Thoracic aorta (tissue), 2 donors: ENCODE measurements at regions not wholly inside any gene's neighbourhood (a gene's known extent, or its start where the extent isn't known, plus 50 kb on each side); places are given as distances from the start of the nearest gene placed in this dataset.

Source experiments
- ATAC-seq: fragments of 150-250 bp; one replicate; pipeline ENCODE4 v1.8.0; 2017; ENCODE audit warnings: low read depth; ENCODE audit not compliant: insufficient number of reproducible peaks, low FRiP score
- DNase-seq: peaks from one replicate; pipeline ENCODE4 v3.0.0-alpha.2; 2020; ENCODE audit warnings: low spot score
- H3K27ac ChIP-seq, 2 donors: fragments of 200-600 bp; sonication (generic); 1 replicate in 1 of 2; 2 replicates in 1 of 2; pipeline ENCODE4 v1.5.1; 2016; ENCODE audit warnings: mild to moderate bottlenecking in 2 of 2, moderate library complexity in 2 of 2
- H3K27me3 ChIP-seq: fragments of 200-600 bp; sonication (generic); replicated peaks from 2 replicates; pipeline ENCODE4 v1.6.0; 2016; ENCODE audit warnings: mild to moderate bottlenecking; ENCODE audit not compliant: insufficient read depth
- H3K36me3 ChIP-seq: fragments of 200-600 bp; sonication (generic); one replicate; pipeline ENCODE4 v1.5.1; 2016
- H3K4me1 ChIP-seq, 2 donors: fragments of 200-600 bp; sonication (generic); 1 replicate in 1 of 2; 2 replicates in 1 of 2; pipeline versions ENCODE4 v1.5.1 to v1.6.0; 2016; ENCODE audit warnings: low read depth in 2 of 2, mild to moderate bottlenecking in 1 of 2; ENCODE audit not compliant: control insufficient read depth in 1 of 2
- H3K4me3 ChIP-seq: fragments of 200-600 bp; sonication (generic); 2 replicates; pipeline ENCODE4 v1.5.1; 2016; ENCODE audit warnings: mild to moderate bottlenecking
- H3K9me3 ChIP-seq: fragments of 200-600 bp; sonication (generic); 2 replicates; pipeline ENCODE4 v1.5.1; 2016
- TF ChIP-seq, protein P1 (sequence below): fragments of 200-600 bp; sonication (generic); IDR thresholded peaks from one replicate; pipeline ENCODE4 v1.5.1; 2019; ENCODE audit warnings: antibody characterized with exemption

DNA sequence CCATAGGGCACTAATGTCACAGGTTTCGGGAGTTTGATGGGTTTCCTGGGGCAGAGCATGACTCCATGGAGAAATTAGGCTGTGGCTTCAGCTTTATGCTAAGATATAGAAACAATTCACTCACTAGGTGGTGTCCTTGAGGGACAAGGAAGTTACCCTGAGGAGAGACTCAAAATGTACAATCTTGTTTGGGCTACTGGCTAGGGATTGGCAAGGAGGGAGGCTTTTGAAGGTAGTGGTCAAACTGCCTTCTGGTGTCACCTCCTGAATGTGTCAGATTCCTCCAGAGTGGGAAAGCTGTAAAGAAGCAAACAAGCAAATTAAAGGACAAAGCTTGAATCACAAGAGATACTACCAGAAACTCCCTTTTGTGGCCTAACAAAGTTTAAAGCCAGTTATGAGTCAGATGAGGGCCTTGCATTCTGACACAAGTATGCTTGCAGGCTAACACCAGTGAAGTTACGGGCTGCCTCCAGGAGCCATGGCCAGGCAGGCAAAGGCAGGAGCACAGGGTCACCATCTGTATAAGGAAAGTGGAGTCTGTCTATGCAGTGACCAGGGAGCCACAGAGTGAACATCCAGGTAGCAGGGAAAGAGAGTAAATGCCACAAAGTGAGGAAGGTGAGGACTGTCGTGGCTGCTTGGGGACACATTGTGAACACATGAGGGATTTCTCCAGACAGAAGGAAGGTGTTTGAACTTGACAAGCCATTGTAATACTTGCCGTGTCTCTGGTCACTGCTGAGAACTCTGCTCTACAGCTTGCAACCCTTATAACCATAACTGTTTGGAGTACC lies 107.7 kb upstream of the DTNBP1 start:
- Histone ChIP-seq H3K4me1 (peaks cover 0 to under 1% of the 10 kb centered on the region in 2 donors), H3K27me3 (no peaks in the 10 kb centered on the region), H3K27ac (no peak overlapping the region), H3K4me3 (no peak overlapping the region), H3K9me3 (no peaks in the 10 kb centered on the region), H3K36me3 (no peaks in the 10 kb centered on the region)
- no peak for DNase-seq
- no peak for ATAC-seq
- TF ChIP-seq, protein P1, sequence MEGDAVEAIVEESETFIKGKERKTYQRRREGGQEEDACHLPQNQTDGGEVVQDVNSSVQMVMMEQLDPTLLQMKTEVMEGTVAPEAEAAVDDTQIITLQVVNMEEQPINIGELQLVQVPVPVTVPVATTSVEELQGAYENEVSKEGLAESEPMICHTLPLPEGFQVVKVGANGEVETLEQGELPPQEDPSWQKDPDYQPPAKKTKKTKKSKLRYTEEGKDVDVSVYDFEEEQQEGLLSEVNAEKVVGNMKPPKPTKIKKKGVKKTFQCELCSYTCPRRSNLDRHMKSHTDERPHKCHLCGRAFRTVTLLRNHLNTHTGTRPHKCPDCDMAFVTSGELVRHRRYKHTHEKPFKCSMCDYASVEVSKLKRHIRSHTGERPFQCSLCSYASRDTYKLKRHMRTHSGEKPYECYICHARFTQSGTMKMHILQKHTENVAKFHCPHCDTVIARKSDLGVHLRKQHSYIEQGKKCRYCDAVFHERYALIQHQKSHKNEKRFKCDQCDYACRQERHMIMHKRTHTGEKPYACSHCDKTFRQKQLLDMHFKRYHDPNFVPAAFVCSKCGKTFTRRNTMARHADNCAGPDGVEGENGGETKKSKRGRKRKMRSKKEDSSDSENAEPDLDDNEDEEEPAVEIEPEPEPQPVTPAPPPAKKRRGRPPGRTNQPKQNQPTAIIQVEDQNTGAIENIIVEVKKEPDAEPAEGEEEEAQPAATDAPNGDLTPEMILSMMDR = no peak

DNA sequence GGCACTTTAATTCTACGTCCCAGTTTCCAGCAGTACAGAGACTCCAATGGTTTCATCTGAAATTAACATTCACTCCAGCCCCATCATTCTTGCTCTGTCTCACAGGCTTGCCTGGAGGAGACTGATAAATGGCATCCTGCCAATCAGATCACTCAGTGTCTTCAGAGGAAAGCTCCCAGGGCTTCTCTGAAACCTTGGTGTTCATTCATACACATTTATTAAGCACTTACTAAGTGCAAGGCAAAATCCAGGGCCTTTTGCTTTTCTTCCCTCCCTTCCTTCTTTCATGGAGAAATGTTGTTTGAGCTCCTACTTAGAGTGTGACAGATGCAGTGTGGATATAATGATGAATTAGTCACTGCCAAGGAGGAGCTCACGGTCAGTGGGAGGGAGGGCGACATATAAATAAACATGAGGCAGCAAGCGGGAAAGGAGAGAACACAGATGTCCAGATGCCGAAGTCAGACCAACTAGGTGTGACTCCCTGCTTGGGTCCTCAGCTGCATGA lies 106.7 kb upstream of the DTNBP1 start:
- no peaks in the 10 kb centered on the region for H3K27me3 ChIP-seq
- no peaks in the 10 kb centered on the region for H3K9me3 ChIP-seq
- TF ChIP-seq, protein P1 = no peak
- H3K27ac ChIP-seq = no peak overlapping the region
- no peak overlapping the region for H3K4me3 ChIP-seq
- ATAC-seq (no peak), DNase-seq (no peak)
- no peaks in the 10 kb centered on the region for H3K36me3 ChIP-seq
- no peaks in the 10 kb centered on the region for H3K4me1 ChIP-seq

DNA sequence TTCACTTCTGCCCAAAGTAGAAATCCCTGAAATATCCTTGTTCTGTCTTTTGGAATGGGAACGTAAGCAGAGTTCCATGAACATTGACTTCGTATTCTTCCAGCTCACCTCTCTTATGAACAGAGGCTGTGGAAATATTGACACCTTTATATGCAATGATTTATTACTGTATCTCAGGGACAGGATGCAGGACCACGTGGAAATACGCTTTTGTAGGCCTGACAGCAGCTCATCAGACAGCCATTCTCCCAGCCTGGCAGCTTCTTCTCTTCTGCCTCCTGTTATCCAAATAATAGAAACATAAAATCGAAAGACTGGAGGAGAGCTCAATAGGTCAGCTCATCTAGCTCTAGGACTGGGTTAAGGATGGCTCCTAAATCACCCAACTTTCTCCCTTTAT lies 106.2 kb upstream of the DTNBP1 start:
- H3K36me3 ChIP-seq = no peaks in the 10 kb centered on the region
- no peak overlapping the region for H3K4me3 ChIP-seq
- no peak overlapping the region for H3K27ac ChIP-seq
- TF ChIP-seq, protein P1 = no peak
- no peaks in the 10 kb centered on the region for H3K27me3 ChIP-seq
- no peak for DNase-seq
- H3K9me3 ChIP-seq = no peaks in the 10 kb centered on the region
- ATAC-seq = no peak
- H3K4me1 ChIP-seq = no peaks in the 10 kb centered on the region

DNA sequence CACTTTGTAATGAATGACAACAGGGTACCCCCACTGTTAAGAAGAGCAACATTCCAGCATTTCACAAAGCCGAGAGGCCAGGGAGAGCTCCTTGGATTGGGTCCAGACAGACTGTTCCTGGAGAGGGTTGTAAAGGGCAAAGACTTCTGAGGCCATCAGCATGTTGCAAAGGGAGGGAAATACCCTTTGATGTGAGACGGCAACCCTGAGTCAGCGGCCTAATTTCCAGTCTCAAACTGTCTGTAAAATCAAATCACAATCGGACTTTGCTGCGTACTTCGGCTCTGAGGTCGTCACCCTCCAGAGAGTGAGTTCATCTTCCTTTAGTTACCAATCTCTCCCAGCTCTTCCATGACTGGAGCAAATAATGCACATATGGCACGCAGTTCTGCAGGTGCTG lies 101.0 kb upstream of the DTNBP1 start:
- Histone ChIP-seq H3K27ac (no peak overlapping the region), H3K4me3 (no peak overlapping the region), H3K36me3 (no peaks in the 10 kb centered on the region), H3K4me1 (no peaks in the 10 kb centered on the region), H3K9me3 (no peaks in the 10 kb centered on the region), H3K27me3 (no peaks in the 10 kb centered on the region)
- ATAC-seq = no peak
- DNase-seq = no peak
- TF ChIP-seq, protein P1 = no peak

DNA sequence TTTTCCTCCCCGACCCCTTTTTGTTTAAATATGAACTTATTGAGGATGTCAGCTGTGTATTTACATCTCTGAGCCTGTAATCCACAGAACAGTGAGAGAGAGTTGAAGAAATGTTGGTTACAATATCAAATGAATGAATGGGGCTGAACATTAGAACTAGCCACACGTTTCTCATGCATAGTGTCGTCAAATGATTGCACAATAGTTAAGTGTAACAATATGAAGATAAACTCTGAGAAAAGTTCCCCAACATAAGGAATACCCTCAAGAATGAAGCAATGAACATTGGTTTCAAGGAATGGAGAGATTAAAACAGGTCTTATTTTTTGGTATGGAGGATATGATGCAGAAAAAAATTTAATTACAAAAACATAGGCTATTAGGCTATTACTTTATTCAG lies 100.5 kb upstream of the DTNBP1 start:
- DNase-seq = no peak
- ATAC-seq = no peak
- Histone ChIP-seq H3K4me3 (no peak overlapping the region), H3K36me3 (no peaks in the 10 kb centered on the region), H3K27me3 (no peaks in the 10 kb centered on the region), H3K4me1 (no peaks in the 10 kb centered on the region), H3K27ac (no peak overlapping the region), H3K9me3 (no peaks in the 10 kb centered on the region)
- TF ChIP-seq, protein P1 = no peak
